ENCODE measurements at regions not wholly inside any gene's neighbourhood (a gene's known extent, or its start where the extent isn't known, plus 50 kb on each side); places are given as distances from the start of the nearest gene placed in this dataset.

DNA sequence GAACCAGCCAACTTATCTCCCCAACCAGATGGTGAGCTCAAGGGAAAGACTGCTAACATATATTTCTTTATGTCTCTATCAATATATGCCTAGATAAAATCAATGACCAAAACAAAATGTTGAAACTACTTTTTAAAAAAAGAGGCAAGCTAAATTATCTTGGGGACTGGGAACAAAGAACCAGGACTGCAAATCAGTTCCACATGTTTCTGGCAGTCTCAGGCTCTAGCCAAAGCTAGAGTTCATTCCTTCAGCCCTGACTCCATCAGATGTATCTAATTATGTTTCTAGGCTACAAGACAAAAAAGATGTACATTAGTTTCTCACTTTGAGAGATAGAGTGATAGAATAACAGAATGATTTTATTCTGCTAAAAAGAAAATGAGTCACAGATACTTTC, 1290.3 kb upstream of the SORCS1 start:
- Histone ChIP-seq H3K4me2 (ENCODE audit: low read length) (no peak overlapping the region), H2AFZ (ENCODE audit: low read length) (no peak overlapping the region), H3K9me3 (ENCODE audit: low read length) (no peaks in the 10 kb centered on the region), H3K79me2 (ENCODE audit: low read length) (no peaks in the 10 kb centered on the region), H3K27ac (ENCODE audit: low read length) (no peak overlapping the region), H3K9ac (ENCODE audit: low read length) (no peak overlapping the region), H3K27me3 (ENCODE audit: low read length) (no peaks in the 10 kb centered on the region), H3F3A (ENCODE audit: low read length, unreplicated experiment) (no peaks in the 10 kb centered on the region), H3K4me1 (ENCODE audit: insufficient read depth, low read length) (no peaks in the 10 kb centered on the region), H4K20me1 (ENCODE audit: low read length) (no peaks in the 10 kb centered on the region), H3K36me3 (ENCODE audit: low read depth, low read length) (no peaks in the 10 kb centered on the region), H3K4me3 (ENCODE audit: low read length) (no peak overlapping the region), H3K9me2 (replicated peaks; ENCODE audit: low read length) (no peaks in the 10 kb centered on the region)
- no peak for DNase-seq
- no TSS peak for BruUV-seq (replicated peaks)
- CTCF ChIA-PET: no interaction called here
- POLR2A ChIA-PET (ENCODE audit: unreplicated experiment): no interaction called here
- ATAC-seq: no peak
- TF ChIP-seq EZH2 (IDR thresholded peaks at IDR 0.05; ENCODE audit: low read length, unreplicated experiment): no peak
- TF ChIP-seq, protein P1, sequence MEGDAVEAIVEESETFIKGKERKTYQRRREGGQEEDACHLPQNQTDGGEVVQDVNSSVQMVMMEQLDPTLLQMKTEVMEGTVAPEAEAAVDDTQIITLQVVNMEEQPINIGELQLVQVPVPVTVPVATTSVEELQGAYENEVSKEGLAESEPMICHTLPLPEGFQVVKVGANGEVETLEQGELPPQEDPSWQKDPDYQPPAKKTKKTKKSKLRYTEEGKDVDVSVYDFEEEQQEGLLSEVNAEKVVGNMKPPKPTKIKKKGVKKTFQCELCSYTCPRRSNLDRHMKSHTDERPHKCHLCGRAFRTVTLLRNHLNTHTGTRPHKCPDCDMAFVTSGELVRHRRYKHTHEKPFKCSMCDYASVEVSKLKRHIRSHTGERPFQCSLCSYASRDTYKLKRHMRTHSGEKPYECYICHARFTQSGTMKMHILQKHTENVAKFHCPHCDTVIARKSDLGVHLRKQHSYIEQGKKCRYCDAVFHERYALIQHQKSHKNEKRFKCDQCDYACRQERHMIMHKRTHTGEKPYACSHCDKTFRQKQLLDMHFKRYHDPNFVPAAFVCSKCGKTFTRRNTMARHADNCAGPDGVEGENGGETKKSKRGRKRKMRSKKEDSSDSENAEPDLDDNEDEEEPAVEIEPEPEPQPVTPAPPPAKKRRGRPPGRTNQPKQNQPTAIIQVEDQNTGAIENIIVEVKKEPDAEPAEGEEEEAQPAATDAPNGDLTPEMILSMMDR (conservative IDR thresholded peaks at IDR 0.05; ENCODE audit: low read depth, low read length): no peak
- no peak for TF ChIP-seq EZH2phosphoT487 (IDR thresholded peaks at IDR 0.05; ENCODE audit: borderline replicate concordance, low read length)
- intact Hi-C loops (cut with micrococcal nuclease): no loop called here

GRCh38 chr10:108454224-108454623, 1289.7 kb upstream of the SORCS1 start:
- Histone ChIP-seq H3K4me2 (ENCODE audit: low read length) (no peak overlapping the region), H3K9me2 (replicated peaks; ENCODE audit: low read length) (no peaks in the 10 kb centered on the region), H3K9ac (ENCODE audit: low read length) (no peak overlapping the region), H4K20me1 (ENCODE audit: low read length) (no peaks in the 10 kb centered on the region), H3K27ac (ENCODE audit: low read length) (no peak overlapping the region), H2AFZ (ENCODE audit: low read length) (no peak overlapping the region), H3K27me3 (ENCODE audit: low read length) (no peaks in the 10 kb centered on the region), H3F3A (ENCODE audit: low read length, unreplicated experiment) (no peaks in the 10 kb centered on the region), H3K4me1 (ENCODE audit: insufficient read depth, low read length) (no peaks in the 10 kb centered on the region), H3K4me3 (ENCODE audit: low read length) (no peak overlapping the region), H3K79me2 (ENCODE audit: low read length) (no peaks in the 10 kb centered on the region), H3K36me3 (ENCODE audit: low read depth, low read length) (no peaks in the 10 kb centered on the region), H3K9me3 (ENCODE audit: low read length) (no peaks in the 10 kb centered on the region)
- intact Hi-C loops (cut with micrococcal nuclease): no loop called here
- POLR2A ChIA-PET (ENCODE audit: unreplicated experiment): no interaction called here
- DNase-seq: no peak
- no peak for ATAC-seq
- CTCF ChIA-PET: no interaction called here
- no TSS peak for BruUV-seq (replicated peaks)
- TF ChIP-seq, protein P1 (conservative IDR thresholded peaks at IDR 0.05; ENCODE audit: low read depth, low read length): no peak
- TF ChIP-seq EZH2phosphoT487 (IDR thresholded peaks at IDR 0.05; ENCODE audit: borderline replicate concordance, low read length) (no peak), EZH2 (IDR thresholded peaks at IDR 0.05; ENCODE audit: low read length, unreplicated experiment) (no peak)

DNA sequence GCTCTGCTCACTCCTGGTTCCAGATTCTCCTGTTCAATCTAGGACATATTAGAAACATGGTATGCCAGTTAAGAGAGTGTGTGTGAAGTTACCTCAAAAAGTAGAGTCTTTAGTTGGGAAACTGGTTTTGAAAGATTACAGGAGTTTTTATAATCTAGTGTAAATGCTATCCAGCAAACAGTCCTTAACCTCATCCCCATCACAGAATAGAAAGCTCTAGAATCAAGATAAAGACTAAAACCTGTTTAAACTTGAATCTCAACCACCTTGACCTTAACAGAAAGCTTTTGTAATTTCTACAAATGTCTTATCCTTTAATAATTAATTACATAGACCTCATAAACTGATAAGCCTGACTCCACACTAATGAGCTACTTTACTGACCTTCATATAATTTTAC, 1288.7 kb upstream of the SORCS1 start:
- no peak for TF ChIP-seq EZH2phosphoT487 (IDR thresholded peaks at IDR 0.05; ENCODE audit: borderline replicate concordance, low read length)
- no peak for TF ChIP-seq EZH2 (IDR thresholded peaks at IDR 0.05; ENCODE audit: low read length, unreplicated experiment)
- TF ChIP-seq, protein P1 (conservative IDR thresholded peaks at IDR 0.05; ENCODE audit: low read depth, low read length): no peak
- Histone ChIP-seq H3K36me3 (ENCODE audit: low read depth, low read length) (no peaks in the 10 kb centered on the region), H3K4me3 (ENCODE audit: low read length) (no peak overlapping the region), H3K27me3 (ENCODE audit: low read length) (no peaks in the 10 kb centered on the region), H3K9me2 (replicated peaks; ENCODE audit: low read length) (no peaks in the 10 kb centered on the region), H2AFZ (ENCODE audit: low read length) (no peak overlapping the region), H3K79me2 (ENCODE audit: low read length) (no peaks in the 10 kb centered on the region), H3K9me3 (ENCODE audit: low read length) (no peaks in the 10 kb centered on the region), H3K4me1 (ENCODE audit: insufficient read depth, low read length) (no peaks in the 10 kb centered on the region), H3K27ac (ENCODE audit: low read length) (no peak overlapping the region), H3F3A (ENCODE audit: low read length, unreplicated experiment) (no peaks in the 10 kb centered on the region), H3K4me2 (ENCODE audit: low read length) (no peak overlapping the region), H4K20me1 (ENCODE audit: low read length) (no peaks in the 10 kb centered on the region), H3K9ac (ENCODE audit: low read length) (no peak overlapping the region)
- CTCF ChIA-PET: no interaction called here
- DNase-seq: no peak
- no TSS peak for BruUV-seq (replicated peaks)
- POLR2A ChIA-PET (ENCODE audit: unreplicated experiment): no interaction called here
- intact Hi-C loops (cut with micrococcal nuclease): no loop called here
- ATAC-seq: no peak
